HG03520 (cell line): ENCODE measurements at regions not wholly inside any gene's neighbourhood (a gene's known extent, or its start where the extent isn't known, plus 50 kb on each side); places are given as distances from the start of the nearest gene placed in this dataset.

Experiments used
- ATAC-seq: cut with Tn5 transposase; IDR thresholded peaks from one replicate; pipeline ENCODE4 v1.9.1; 2021; ENCODE audit warnings: mild to moderate bottlenecking, moderate library complexity; ENCODE audit not compliant: unreplicated experiment

DNA sequence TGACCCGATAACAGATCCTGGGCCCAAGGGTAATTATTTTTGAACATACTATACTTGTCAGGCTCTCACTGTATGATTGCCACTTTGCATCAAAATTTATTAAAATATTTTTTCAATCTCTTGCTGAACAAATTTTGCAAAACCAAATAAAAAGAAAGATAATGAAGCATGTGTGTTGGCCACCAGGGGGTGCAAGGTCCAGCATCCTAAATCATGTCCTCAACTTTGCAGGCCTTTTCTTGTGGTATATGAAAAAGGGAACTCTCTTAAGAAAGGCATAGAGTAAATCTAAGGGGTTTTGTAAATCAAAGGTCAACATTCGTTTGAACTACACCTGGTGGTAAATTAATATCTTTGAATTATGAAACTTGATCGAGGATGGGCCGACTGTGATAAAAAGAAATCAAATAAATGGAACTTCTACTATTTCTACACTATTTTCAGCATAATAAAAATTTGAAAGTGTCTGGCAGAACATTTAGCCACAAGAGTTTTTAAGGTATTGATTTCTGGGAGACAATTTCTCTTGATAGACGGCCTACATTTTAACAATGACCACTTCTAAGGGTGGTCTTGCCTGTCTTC is 676.5 kb downstream of the DMRTA1 start:
- no peak for ATAC-seq

DNA sequence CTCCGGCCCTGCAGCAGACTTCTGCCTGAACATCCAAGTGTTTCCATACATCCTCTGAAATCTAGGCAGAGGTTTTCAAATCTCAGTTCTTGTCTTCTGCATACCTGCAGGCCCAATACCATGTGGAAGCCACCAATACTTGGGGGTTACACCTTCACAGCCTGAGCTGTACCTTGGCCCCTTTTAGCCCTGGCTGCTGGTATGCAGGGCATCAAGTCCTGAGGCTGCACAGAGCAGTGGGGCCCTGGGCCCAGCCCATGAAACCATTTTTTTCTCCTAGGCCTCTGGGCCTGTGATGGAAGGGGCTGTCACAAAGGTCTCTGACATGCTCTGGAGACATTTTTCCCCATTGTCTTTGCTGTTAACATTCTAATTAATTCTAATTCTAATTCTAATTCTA is 680.6 kb downstream of the ELAVL2 start:
- ATAC-seq: no peak

DNA sequence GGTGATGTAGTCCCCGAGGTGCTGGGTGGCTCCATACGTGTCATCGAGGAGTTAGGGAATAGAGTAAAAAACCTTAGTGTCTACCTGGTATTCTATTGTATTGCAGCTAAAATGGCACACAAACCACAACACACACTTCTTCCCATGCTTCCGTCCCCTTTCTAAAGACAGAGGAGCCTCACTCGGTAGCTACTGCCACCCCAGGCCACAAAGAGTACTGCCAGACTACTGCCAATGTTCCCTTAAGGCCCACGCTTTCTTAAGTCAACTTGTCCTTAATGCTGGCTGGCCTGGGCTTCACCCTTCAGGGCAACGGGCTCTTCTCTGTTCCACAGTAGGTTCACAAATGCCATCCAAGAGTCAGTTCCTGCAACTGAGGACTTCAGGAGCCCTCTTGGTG is 673.0 kb downstream of the ELAVL2 start:
- ATAC-seq: no peak

DNA sequence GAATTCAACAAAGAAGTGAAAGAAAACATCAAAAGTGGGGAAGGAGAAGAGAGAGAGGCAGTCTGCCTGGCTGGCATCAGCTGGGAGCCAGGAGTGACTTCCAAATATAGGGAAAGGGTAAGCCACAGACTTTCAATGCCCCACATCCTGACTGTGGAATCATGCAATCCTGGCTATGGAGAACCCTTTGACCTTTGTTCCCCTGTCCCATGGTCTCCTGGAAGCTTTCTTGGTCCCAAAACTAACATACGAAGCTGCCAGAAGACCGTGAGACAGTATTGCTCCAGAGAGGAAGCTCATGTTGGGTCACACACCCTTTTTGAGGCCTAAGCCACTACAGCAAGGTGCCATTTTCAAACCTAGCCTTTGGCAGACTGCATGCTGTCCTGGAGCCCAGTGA is 665.5 kb downstream of the ELAVL2 start:
- no peak for ATAC-seq

DNA sequence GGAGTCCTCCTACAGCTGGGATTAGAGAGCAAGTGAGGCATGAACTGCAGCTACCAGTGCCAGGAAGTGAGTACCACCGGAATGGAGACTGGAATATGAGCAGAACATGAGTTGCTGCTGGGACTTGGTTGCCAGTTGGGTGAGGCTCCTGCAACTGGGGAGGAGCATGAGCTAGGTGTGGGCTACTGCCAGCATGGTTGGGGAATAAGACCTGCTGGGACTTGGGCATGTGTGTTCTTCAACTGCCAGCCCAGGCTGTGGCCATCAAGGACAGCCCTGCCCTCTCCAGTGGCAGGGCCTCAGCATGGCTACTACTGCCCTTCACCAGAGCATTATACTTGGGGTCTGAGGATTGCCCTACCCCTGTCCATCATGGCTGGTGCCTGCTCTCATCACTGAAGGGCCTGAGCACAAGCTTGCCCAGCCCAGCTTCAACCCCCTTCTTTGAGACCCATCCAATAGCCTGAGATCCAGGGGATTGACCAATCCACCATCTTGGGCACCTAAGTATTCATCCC is 665.0 kb downstream of the ELAVL2 start:
- no peak for ATAC-seq

DNA sequence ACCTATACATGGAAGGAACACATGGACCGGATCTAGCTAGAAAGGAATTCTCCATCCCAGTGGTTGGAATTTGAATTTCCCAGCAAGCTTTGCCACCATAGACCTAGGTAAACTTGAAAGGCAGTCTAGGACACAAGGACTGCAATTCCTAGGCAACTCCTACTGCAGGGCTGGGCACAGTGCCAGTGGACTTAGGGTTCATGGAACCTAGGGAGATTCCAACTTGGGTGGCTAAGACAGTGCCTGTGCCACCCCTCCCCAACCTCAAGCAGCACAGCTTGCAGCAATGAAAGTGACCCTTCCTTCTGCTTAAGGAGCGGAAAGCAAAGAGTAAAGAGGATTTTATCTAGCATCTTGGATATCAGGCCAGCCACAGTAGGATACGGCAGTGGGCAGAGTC is 663.3 kb downstream of the ELAVL2 start:
- no peak for ATAC-seq

DNA sequence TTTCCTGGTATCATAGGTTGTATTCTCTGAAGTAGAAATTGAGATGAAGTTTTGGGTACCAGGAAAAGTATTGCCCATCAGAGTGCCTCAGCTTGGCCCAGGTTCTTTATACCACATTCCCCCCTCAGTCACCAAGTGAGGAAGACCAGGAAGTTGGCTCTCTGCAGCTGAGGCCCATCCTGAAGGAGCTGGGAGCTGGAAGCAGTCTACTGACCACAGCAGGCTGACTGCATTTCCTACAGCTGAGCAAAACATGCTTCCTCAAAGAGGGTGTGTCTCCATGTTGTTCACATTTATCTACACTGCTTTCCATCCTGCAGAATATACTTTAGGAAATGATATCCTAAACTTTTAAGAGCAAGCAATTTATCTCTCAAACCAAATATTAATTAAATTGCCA is 654.6 kb downstream of the ELAVL2 start:
- ATAC-seq: no peak

DNA sequence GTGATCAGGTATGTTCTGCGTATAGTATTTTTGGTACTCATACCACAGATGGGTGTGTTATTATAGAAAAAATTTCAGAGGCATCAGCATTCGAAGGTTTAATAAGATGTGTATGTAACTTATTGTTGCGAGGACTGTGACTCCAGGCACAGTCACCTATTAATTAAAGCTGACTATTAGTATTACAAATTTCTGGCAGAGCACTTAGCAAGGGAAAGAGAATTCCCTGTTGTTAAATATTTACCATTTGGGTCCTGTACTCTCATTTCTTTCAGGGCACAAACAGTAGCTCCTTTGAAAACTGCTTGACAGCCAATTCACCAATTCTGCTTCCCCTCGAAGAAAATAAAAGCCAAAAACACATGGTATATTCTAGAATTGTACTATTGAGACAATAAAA is 653.8 kb downstream of the ELAVL2 start:
- ATAC-seq: no peak

DNA sequence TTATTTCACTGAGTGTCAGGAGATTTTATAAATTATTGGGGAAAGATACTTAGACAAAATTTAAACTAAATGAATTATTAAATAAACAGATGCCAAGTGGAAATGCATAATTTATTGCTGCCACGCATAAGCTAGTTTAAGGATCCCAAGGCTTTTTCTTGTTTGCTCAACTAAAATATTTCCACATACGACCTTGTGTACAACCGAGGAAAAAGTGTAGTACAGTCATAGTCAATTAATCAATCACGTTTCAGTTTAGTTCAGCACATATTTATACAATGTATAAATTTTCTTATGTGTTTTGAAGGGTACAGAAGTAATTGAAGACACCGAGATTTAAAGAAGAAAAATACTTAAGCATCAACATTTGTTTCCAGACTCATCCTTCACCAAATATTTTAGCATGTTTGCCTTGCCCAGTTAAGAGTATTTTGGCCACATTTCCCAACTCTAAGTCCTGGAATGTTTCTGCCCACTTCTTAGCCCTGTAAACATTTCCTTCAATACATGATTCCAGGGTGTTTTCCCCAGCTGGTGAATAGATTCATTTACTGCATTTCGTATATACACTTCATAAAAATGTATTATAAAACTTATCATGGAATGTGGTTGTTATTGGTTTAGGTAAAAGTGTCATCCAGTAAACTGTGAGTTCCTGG is 652.9 kb downstream of the ELAVL2 start:
- no peak for ATAC-seq

DNA sequence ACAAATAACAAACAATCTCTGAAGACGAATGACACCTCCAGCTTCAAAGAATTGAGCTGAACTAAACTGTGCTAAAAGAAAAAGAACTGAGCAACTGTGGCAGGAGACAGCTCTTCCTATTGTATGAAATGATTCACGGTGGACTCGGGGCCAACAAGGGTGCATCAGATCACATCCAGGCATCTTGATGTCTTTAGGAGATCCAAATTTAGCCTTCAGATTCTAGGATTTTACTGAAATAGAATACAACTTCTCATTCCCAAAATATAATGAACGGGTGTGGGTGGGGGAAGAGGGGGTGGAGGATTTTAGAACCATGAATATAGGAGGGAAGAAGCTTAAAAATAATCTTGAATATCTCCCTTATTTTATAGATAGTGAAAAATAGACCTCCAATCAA is 631.8 kb downstream of the ELAVL2 start:
- no peak for ATAC-seq

DNA sequence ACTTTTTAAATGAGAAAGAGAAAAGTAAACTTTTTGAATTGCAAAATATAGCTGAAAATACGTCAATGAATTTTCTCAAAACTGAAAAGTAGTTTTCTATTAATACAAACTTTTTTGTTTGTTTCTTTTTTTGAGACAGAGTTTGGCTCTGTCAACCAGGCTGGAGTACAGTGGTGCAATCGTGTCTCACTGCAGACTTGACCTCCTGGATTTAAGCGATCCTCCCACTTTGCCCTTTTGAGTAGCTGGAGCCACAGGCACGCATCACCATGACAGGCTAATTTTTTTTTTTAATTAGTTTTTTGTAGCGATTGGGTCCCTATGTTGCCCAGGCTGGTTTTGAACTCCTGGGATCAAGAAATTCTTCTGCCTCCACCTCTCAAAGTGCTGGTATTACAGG is 610.4 kb downstream of the ELAVL2 start:
- no peak for ATAC-seq

DNA sequence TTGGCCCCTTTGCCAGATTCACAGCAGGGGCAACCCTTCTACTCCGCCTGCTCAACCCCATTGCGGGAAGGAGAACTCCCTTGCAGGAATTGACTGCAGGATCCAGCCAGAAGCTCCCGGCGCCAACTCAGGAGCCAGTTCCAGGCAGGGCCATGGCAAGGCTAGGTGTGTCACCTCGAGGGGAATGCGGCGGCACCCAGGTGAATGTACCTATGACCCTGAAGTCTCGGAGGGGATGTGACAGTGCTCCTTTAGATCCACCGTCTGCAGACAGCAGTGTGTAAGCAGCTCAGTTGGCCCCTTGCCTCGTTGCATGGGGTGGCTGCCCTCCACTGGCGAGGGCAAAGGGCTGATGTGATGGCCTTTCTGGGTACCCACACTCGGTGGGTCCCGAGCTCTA is 606.6 kb downstream of the ELAVL2 start:
- no peak for ATAC-seq

DNA sequence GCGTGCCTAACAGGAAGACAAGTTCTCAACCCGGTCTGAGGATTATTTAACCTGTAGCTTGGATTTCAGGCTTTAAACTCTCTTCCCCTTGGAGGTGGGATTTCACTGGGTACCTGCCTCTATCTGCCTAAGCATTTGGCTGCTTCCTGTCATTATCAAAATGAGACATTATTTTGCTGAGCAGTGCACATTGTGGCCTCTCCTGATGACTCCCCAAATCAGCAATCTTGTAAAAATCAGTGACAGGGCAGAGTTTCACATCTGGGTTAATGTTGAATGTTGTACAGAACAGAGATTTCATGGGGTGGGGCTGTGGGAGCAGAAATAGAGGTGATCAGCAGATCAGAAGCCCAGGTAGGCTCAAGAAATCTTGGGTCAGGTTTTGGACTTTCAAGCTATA is 605.9 kb downstream of the ELAVL2 start:
- ATAC-seq: no peak

DNA sequence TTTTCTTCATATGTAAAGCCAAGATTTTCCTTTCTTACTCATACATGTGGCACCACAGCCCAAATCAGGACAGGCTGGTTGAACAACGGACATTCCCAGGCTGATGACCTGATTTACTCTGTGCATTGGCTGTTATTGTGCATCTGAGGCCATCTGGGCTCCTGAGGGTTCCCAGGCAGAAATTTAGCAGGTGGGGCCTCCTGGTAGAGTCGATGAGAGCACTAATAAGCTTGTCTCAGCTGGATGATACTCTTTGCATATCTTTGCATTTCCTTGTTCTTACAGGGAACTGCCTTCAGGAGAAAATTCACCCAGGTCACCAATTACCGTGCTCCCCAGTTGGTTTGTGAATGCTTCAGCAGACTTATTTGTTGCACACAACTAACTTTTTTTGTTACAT is 605.1 kb downstream of the ELAVL2 start:
- ATAC-seq: no peak

DNA sequence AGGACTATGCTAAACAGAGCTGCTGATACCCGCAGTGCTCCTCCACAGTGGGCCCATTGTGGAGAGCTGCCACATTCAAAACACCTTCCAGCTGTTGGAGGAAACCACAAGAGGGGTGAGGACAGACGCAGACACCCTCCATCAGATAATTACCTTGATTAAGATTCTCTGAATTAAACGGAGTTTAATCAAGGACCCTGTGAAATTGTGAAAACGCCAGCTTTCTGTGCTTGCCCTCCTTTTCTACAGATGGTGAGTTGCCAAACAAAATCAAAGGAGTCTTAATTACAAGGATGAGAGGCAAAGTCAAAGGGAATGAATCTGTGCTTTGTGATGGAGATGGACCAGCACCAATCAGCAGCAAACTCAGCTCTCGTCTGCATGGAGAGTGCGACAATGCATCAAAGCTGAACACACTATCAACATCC is 596.1 kb downstream of the ELAVL2 start:
- no peak for ATAC-seq

DNA sequence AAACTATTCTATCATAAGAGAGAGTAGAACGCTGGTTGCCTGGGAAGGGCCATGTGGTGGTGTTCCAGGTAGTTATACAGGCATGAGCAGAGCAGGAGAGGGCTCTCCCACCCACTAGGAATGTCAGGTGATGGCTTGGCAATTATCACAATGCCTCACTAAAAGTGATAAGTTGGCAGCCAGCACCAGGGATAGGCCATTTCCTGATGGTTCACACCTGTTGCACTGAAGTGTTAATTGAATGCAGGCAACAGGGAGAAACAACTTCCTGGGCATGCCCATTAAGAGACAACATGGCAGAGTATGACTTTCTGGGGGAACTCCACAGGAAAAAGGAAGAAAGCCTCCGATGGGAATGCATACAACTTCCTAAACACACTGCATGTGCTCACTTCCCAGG is 593.2 kb downstream of the ELAVL2 start:
- no peak for ATAC-seq

DNA sequence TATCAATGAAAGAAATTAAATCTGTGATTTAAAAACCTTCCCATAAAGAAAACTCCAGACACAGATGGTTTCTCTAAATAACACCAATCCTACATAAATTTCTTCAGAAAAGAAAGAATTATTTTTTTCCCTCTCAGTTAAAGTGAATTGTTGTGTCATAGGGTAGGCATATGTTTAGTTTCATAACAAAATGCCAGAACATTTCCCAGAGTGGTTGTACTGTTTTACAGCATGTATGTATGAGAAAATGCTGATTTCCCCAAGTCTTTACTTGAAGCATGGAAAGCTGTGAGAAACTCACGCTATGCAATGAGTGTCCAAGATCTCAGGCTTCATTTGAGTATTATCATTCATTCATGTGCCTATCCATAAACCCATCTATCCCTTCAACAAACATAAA is 582.5 kb downstream of the ELAVL2 start:
- no peak for ATAC-seq

DNA sequence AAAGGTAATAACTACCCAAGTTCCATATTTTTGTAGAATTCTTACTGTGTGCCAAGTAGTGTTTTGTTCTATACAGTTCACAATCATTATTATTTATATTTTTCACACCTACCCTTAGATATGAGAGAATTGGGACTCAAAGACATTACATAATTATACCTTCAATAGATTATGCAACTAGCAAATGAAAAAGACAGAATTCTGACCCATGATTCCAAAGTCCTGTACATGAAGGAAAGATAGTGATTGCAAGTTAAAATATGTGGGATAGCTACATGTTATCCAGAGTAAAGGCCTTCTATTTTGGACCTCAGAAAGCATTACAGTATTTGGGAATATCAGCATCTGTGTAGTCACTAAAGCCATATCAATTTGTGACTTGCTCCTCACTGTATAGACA is 581.0 kb downstream of the ELAVL2 start:
- ATAC-seq: no peak

DNA sequence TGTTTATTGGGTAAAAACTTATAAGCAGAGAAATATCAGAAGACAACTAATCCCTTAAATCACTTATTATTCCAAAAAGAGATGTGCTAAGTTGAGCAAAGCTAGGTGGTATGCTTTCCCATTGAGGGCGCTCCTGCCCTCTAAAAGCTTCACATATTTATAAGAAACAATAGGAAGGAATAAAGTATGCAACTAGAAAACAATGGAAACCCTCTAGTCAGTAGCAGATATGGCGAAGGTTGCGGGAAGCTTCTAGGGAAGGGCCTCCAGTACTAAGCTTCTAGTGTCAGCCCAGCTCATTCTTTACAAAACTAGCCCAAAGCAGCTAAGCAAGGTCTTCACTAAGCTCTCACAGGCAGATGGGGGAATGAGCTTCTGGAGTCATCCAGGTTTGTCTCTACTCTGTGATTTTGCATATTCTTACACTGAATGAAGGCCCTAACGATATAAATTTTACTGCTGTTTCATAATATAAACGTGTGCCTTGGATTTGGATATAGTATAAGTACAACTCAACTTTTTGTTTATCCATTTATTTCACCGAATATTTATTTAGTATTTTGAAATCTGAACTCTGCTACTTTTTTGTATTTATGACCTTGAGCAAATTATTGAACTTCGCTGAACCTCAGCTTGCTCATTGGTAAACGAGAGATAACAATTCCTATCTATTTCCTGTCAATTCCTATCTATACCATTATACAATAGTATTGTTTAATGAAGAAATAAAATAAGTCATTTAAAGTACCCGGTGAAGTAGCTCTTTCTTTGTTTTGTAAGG is 571.4 kb downstream of the ELAVL2 start:
- no peak for ATAC-seq

DNA sequence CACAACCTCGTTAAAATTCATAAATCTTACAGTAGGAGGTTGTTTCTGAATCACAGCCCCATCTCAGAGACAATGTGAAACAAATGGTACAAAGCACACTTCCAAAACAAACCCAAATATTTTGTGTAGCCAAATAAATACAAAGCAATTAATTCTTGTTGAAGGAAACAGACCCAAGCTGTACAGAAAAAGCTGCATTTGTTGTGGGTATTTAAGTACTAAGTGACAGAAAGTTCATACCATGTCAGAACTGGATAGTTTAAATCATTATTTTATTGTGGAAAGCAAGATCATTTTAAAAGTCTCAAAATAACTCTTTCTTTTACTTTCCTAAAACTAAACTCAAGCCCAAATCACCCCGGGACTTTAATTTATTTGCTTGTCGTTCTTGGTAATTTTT is 570.7 kb downstream of the ELAVL2 start:
- no peak for ATAC-seq

DNA sequence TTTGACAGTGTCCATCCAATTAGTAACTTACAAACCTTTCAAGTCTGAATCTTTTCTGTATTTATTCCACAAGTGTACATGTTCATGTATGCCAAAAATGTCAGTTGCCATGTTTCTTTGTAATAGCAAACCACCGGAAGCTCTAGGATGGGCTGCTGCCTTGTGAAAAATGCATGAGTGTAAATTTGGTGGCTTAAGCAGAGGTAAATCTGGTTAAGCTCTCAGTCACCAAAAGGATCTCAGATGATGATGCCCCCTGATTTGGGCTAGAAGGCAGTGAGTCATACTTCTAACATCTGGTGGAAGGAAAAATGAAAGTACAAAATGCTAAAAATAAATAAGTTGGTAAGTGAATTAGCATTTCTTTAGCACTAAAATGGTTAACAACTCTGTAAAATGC is 567.5 kb downstream of the ELAVL2 start:
- no peak for ATAC-seq

DNA sequence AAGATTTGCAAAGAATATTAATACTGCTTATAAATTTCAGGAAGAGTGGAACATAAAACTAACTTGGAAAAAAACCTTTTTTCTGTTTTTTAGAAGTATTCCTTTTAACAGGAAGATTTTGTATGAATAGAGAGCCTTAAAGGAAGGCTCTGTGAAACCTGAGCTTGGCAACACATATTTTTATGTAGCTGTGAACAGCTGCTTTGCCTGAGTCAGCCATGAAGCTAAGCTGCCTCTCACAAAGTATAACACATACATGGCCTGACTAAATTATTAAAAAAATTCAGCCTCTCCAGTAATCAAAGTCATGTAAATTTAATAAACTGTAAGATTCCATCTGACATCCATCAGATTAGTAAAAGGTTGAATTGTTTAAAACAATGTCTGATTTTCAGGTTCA is 547.5 kb downstream of the ELAVL2 start:
- no peak for ATAC-seq
